ENCODE measurements at regions not wholly inside any gene's neighbourhood (a gene's known extent, or its start where the extent isn't known, plus 50 kb on each side); places are given as distances from the start of the nearest gene placed in this dataset.

- no peaks in the 10 kb centered on the region for H3K23me2 ChIP-seq (ENCODE audit: low read depth, low read length)
- no peak overlapping the region for H3K4me2 ChIP-seq (ENCODE audit: insufficient read depth in 1 of 2, low read depth in 2 of 2, low read length in 2 of 2)
- no peak overlapping the region for H4K91ac ChIP-seq (replicated peaks; ENCODE audit: insufficient read length, low read length)
- no peak overlapping the region for H3K4me3 ChIP-seq (ENCODE audit: extremely low read depth in 1 of 4, insufficient read depth in 2 of 4, low read depth in 3 of 4, low read length in 4 of 4)
- no peaks in the 10 kb centered on the region for H3K79me2 ChIP-seq (ENCODE audit: control insufficient read depth in 1 of 2, insufficient read depth in 2 of 2, low read length in 2 of 2)
- 94% methylated on average over 1 of the region's 1 CpG; no CpG with 5 or more reads in 1 of the 2 experiments for WGBS, 2 experiments (ENCODE audit: extremely low coverage in 1 of 2, insufficient coverage in 1 of 2, insufficient read length in 1 of 2, insufficient replicate concordance in 2 of 2, low coverage in 1 of 2, low lambda C conversion rate in 2 of 2, missing lambda C conversion rate in 1 of 2)
- no peak overlapping the region for H2BK20ac ChIP-seq (ENCODE audit: low read length)
- CTCF ChIA-PET (ENCODE audit: partially characterized antibody) = no interaction called here
- H2BK120ac ChIP-seq (replicated peaks; ENCODE audit: low read depth, low read length) = no peak overlapping the region
- no peak overlapping the region for H3K18ac ChIP-seq (ENCODE audit: extremely low read depth, low read length)
- no peaks in the 10 kb centered on the region for H3K27me3 ChIP-seq (replicated peaks in 1 of 4; ENCODE audit: control insufficient read depth in 3 of 4, extremely low read depth in 1 of 4, insufficient read depth in 3 of 4, low read length in 3 of 4)
- FAIRE-seq (no peak), DNase-seq (ENCODE audit: low read depth in 1 of 2, low spot score in 2 of 2) (no peak)
- no peaks in the 10 kb centered on the region for H3K36me3 ChIP-seq (ENCODE audit: control insufficient read depth in 2 of 4, insufficient read depth in 4 of 4, low read length in 3 of 4)
- H2BK15ac ChIP-seq (ENCODE audit: low read length) = no peak overlapping the region
- no peaks in the 10 kb centered on the region for H3K9me3 ChIP-seq (ENCODE audit: insufficient read depth in 2 of 2, low read depth in 1 of 2, low read length in 1 of 2)
- H2BK12ac ChIP-seq (ENCODE audit: low read depth, low read length) = no peak overlapping the region
- no peak overlapping the region for H2BK5ac ChIP-seq (ENCODE audit: low read depth, low read length)
- POLR2A ChIA-PET (ENCODE audit: partially characterized antibody) = no interaction called here
- H2AFZ ChIP-seq (ENCODE audit: low read length) = no peak overlapping the region
- no peak overlapping the region for H3K4ac ChIP-seq (replicated peaks; ENCODE audit: insufficient read length, low read depth, low read length)
- no peak overlapping the region for H3K23ac ChIP-seq (ENCODE audit: insufficient read length)
- no peaks in the 10 kb centered on the region for H3K79me1 ChIP-seq (ENCODE audit: low read depth, low read length)
- H3K9ac ChIP-seq (replicated peaks in 1 of 4; ENCODE audit: extremely low read depth in 1 of 4, low read depth in 3 of 4, low read length in 3 of 4) = no peak overlapping the region
- no peak overlapping the region for H2AK5ac ChIP-seq (ENCODE audit: low read depth, low read length)
- no peak overlapping the region for H3K14ac ChIP-seq (ENCODE audit: insufficient read length)
- H4K20me1 ChIP-seq (replicated peaks in 1 of 2; ENCODE audit: control insufficient read depth in 1 of 2, insufficient read depth in 2 of 2, low read length in 2 of 2) = no peaks in the 10 kb centered on the region
- TF ChIP-seq EP300 (IDR thresholded peaks at IDR 0.05; ENCODE audit: borderline replicate concordance in 1 of 2, low read depth in 2 of 2, low read length in 2 of 2) (no peak), CTCF (IDR thresholded peaks at IDR 0.05; ENCODE audit: control extremely low read depth in 1 of 3, insufficient read depth in 1 of 3, low read depth in 1 of 3, low read length in 3 of 3) (no peak), SP4 (IDR thresholded peaks at IDR 0.05; ENCODE audit: low read length) (no peak), YY1 (IDR thresholded peaks at IDR 0.05; ENCODE audit: low read depth, low read length) (no peak), CTBP2 (IDR thresholded peaks at IDR 0.05; ENCODE audit: borderline replicate concordance, insufficient read depth, insufficient read length, low read length) (no peak)
- no peak overlapping the region for H4K8ac ChIP-seq (ENCODE audit: extremely low read depth, insufficient read depth, low read length)
- H4K5ac ChIP-seq (ENCODE audit: insufficient read length, low read depth, low read length) = no peak overlapping the region
- H3K27ac ChIP-seq (ENCODE audit: low read depth, low read length) = no peak overlapping the region
- H3K56ac ChIP-seq (replicated peaks; ENCODE audit: insufficient read length, low read depth, low read length) = no peak overlapping the region
- no peaks in the 10 kb centered on the region for H3K4me1 ChIP-seq (replicated peaks in 1 of 4; ENCODE audit: control insufficient read depth in 3 of 4, insufficient read depth in 4 of 4, low read length in 3 of 4)
Observed at GRCh38 chr10:107317592-107317991, 153.1 kb upstream of the SORCS1 start.
